Skeletal muscle cell (primary cell): ENCODE measurements at regions not wholly inside any gene's neighbourhood (a gene's known extent, or its start where the extent isn't known, plus 50 kb on each side); places are given as distances from the start of the nearest gene placed in this dataset.
"Not testable (repeated sequence)": the region's sequence is repeated elsewhere in the genome, so short reads cannot be mapped to it uniquely, and the experiment has no call there.

Experiments
- DNase-seq: peaks from one replicate; pipeline ENCODE4 v3.0.0-alpha.2; 2010; ENCODE audit warnings: low read depth
- H3K4me3 ChIP-seq: 2 replicates; pipeline ENCODE4 v1.5.1; 2011; ENCODE audit warnings: low read depth, mild to moderate bottlenecking, control low read depth, low read length, moderate library complexity

GRCh38 chr1:74935446-74935845 is 198.7 kb upstream of the LHX8 start:
- no peak overlapping the region for H3K4me3 ChIP-seq
- no peak for DNase-seq

- H3K4me3 ChIP-seq: no peak overlapping the region
- no peak for DNase-seq
Observed at GRCh38 chr1:74937176-74937575, 197.0 kb upstream of the LHX8 start.

- H3K4me3 ChIP-seq: no peak overlapping the region
- DNase-seq: no peak
Observed at GRCh38 chr1:74943046-74943445, 191.1 kb upstream of the LHX8 start.

GRCh38 chr1:74946388-74946787 is 187.8 kb upstream of the LHX8 start:
- no peak for DNase-seq
- H3K4me3 ChIP-seq: no peak overlapping the region

GRCh38 chr1:74949348-74949747 is 184.8 kb upstream of the LHX8 start:
- not testable (repeated sequence) for DNase-seq, H3K4me3 ChIP-seq

- DNase-seq, H3K4me3 ChIP-seq: not testable (repeated sequence)
Observed at GRCh38 chr1:74951981-74952380, 182.2 kb upstream of the LHX8 start.

- DNase-seq: no peak
- no peak overlapping the region for H3K4me3 ChIP-seq
Observed at GRCh38 chr1:74952786-74953185, 181.4 kb upstream of the LHX8 start.

GRCh38 chr1:74953622-74954021 is 180.6 kb upstream of the LHX8 start:
- H3K4me3 ChIP-seq: no peak overlapping the region
- DNase-seq: no peak

- DNase-seq: no peak
- H3K4me3 ChIP-seq: no peak overlapping the region
Observed at GRCh38 chr1:74963120-74963519, 171.1 kb upstream of the LHX8 start.

- H3K4me3 ChIP-seq: no peak overlapping the region
- no peak for DNase-seq
Observed at GRCh38 chr1:74964508-74965102, 169.6 kb upstream of the LHX8 start.

GRCh38 chr1:74969566-74970135 is 164.5 kb upstream of the LHX8 start:
- H3K4me3 ChIP-seq: no peak overlapping the region
- no peak for DNase-seq

- H3K4me3 ChIP-seq: no peak overlapping the region
- no peak for DNase-seq
Observed at GRCh38 chr1:74971982-74972381, 162.2 kb upstream of the LHX8 start.

- DNase-seq: no peak
- no peak overlapping the region for H3K4me3 ChIP-seq
Observed at GRCh38 chr1:74976491-74976890, 157.7 kb upstream of the LHX8 start.

- not testable (repeated sequence) for DNase-seq, H3K4me3 ChIP-seq
Observed at GRCh38 chr1:74992448-74992847, 141.7 kb upstream of the LHX8 start.

GRCh38 chr1:74995821-74996220 is 138.4 kb upstream of the LHX8 start:
- no peak overlapping the region for H3K4me3 ChIP-seq
- DNase-seq: no peak

GRCh38 chr1:75010547-75010946 is 123.6 kb upstream of the LHX8 start:
- DNase-seq: no peak
- H3K4me3 ChIP-seq: no peak overlapping the region

GRCh38 chr1:75014250-75014649 is 119.9 kb upstream of the LHX8 start:
- H3K4me3 ChIP-seq: no peak overlapping the region
- DNase-seq: no peak

- no peak overlapping the region for H3K4me3 ChIP-seq
- no peak for DNase-seq
Observed at GRCh38 chr1:75023005-75023404, 111.2 kb upstream of the LHX8 start.

GRCh38 chr1:75034376-75034775 is 99.8 kb upstream of the LHX8 start:
- no peak for DNase-seq

GRCh38 chr1:75035536-75035935 is 98.7 kb upstream of the LHX8 start:
- H3K4me3 ChIP-seq: no peak overlapping the region
- DNase-seq: no peak

More at GRCh38 chr1:75034376-75034775, 99.8 kb upstream of the LHX8 start:
- no peak overlapping the region for H3K4me3 ChIP-seq

- DNase-seq: no peak
- no peak overlapping the region for H3K4me3 ChIP-seq
Observed at GRCh38 chr1:75053207-75053606, 81.0 kb upstream of the LHX8 start.

- no peak for DNase-seq
- H3K4me3 ChIP-seq: no peak overlapping the region
Observed at GRCh38 chr1:75058424-75058823, 75.8 kb upstream of the LHX8 start.
